ENCODE measurements at regions not wholly inside any gene's neighbourhood (a gene's known extent, or its start where the extent isn't known, plus 50 kb on each side); places are given as distances from the start of the nearest gene placed in this dataset.

DNA sequence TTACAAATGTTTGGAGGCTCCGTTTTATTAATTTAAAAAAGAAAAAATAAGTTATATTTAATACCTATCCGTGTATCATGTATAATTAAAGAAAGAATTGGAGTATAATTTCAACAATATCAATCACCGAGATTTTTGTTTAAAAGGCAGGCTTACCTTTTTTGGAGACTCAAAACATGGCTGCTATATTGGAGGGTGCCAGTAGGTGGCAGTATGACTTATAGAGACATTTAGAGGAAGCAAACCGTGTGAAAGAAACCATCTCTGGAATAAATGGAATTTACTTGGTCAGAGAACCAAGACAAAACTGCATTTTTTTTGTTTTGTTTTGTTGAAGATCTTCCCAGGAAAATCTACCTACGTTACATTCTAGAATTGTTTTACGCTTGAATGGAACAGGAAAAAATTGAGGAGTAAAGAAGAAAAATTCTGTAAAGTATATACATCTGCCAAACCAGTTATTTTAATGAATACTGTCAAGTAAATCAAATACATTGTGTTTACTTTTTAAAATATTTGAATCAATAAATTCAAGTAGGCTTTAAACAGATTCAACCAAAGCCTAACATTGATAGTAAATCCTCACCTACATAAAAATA is 802.6 kb upstream of the ALCAM start:
- no peak for DNase-seq (ENCODE audit: low spot score)
- intact Hi-C loops (cut with DNase I) = no loop called here

DNA sequence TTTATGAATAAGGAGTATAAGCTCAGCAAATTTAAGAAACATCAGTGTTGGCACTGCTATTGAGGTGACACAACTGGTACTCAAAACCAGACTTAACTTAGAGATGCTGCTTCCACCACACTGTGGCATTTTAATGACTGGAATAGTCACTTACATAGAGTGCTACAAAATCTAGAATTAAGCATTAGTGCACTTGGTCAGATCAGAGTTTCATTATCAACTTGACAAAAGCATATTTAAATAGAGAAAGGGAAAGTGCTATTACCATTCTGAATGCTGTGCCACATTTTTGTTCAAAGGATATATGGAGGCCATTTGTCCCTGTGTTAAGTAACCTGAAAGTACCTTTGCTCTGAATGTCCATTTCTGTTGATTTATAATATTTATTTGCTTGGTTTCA is 800.7 kb upstream of the ALCAM start:
- DNase-seq (ENCODE audit: low spot score) = no peak
- intact Hi-C loops (cut with DNase I) = no loop called here

DNA sequence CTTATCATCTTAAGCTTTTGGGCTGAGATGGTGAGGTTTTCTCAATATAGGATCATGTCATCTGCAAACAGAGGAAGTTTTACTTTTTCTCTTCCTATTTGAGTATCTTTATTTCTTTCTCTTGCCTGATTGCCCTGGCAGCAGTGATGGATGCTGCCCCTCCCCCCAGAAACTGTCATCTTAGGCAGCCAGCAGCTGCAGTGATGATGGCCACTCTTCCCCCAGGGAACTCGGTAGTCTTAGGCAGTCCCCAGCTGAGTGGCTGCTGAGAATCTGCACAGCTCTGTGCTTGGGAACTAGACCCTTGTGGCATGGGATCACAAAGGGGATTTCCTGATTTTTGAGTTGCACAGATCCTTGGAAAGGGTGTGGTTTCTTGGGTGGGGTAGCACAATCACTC is 791.1 kb upstream of the ALCAM start:
- DNase-seq (ENCODE audit: low spot score) = no peak
- intact Hi-C loops (cut with DNase I) = no loop called here

DNA sequence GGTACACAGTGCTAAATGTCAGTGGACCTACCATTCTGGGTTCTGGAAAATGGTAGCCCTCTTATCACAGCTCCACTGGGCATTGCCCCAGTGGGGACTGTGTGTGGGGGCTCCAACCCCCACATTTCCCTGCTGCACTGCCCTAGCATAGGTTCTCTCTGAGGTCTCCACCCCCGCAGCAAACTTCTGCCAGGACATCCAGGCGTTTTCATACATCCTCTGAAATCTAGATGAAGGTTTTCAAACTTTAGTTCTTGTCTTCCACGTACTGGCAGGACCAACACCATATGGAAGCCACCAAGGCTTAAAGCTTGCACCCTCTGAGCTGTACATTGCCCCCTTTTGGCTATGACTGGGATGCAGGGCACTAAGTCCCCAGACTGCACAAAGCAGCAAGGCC is 788.2 kb upstream of the ALCAM start:
- intact Hi-C loops (cut with DNase I) = no loop called here
- no peak for DNase-seq (ENCODE audit: low spot score)

DNA sequence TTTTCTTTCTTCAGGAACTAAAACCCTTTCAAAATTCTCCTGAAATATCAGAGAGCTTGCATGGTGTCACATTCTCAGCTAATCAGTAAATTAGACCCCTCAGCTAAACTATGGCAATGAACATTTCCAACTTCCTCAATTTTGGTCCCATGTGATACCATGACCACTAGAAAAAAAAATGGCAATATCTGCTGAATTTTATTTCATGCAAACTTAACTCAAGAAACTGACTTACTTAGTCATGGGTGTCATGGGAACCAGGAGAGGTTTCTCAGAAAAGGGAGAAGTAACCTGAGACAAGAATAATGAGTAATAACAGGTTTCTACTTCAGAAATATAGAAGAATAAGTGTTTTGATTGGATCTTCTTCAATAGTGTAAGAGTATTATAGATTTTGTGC is 784.6 kb upstream of the ALCAM start:
- intact Hi-C loops (cut with DNase I) = no loop called here
- DNase-seq (ENCODE audit: low spot score) = no peak

DNA sequence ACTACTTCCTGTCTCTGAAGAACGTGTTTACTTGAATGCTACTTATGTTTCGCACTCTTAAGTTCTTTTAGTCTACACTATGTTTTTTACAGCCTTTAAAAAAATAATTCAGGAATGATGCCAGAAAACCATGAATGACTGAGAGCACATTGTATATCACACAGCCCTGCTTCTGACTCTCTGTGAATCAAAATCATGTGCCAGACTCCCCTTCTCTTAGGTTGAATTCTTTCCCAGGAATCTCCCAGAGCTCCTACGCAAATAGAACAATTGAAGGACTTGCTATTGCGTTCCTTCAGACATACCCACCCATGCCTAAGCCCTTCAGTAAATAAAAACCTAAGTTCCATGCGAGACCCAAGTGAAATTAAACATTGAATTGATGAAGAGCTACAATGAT is 782.0 kb upstream of the ALCAM start:
- DNase-seq (ENCODE audit: low spot score) = no peak
- intact Hi-C loops (cut with DNase I) = no loop called here

DNA sequence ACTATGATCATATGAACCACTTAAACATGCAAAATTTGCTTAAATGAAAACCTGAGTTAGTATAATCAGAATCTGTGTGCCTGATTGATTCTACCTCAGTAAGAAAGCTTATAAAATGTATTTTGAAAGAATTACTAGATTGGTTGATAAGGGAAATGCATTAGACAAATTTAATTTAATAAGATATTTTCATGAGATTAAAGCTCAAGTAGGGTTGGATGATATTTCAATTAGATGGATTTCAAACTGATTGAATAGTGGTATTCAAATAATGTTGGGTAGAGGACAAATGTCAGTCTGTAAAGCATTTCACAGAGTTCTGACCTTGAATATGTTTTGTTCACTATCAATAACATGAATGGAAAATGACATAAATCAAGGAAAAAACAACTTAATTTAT is 780.4 kb upstream of the ALCAM start:
- intact Hi-C loops (cut with DNase I) = no loop called here
- no peak for DNase-seq (ENCODE audit: low spot score)

DNA sequence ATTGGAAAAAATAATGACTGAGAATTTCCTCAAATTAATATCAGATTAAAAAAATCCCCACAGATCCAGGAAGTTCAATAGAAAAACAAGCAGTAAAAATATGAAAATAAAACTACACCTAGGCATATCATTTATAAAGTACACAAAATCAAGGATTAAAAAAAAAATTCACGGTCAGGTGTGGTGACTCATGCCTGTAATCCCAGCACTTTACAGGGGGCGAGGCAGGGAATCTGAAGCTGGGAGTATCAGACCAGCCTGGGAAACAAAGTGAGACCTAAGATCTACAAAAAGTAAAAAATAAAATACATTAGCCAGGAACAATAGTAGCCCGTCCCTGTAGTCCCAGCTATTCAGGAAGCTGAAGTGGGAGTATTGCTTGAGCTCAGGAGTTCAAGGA is 778.3 kb upstream of the ALCAM start:
- intact Hi-C loops (cut with DNase I) = no loop called here
- DNase-seq (ENCODE audit: low spot score) = no peak

DNA sequence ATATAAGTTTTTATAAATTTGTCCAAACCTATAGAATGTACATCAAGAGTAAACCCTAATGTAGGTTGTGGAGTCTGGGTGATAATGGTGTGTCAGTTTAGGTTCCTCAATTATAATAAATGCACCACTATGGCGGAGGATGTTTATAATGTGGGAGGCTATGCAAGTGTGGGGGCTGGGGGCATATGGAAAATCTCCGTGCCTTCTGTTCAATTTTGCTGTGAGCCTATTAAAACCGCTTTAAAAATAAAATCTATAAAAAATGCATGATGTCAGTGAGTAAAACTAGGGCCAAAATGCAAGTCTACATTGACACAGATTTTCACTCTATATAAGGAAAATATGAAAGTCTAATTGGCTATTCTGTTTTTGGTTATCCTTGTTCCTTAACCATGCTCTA is 774.9 kb upstream of the ALCAM start:
- no peak for DNase-seq (ENCODE audit: low spot score)
- intact Hi-C loops (cut with DNase I) = no loop called here

DNA sequence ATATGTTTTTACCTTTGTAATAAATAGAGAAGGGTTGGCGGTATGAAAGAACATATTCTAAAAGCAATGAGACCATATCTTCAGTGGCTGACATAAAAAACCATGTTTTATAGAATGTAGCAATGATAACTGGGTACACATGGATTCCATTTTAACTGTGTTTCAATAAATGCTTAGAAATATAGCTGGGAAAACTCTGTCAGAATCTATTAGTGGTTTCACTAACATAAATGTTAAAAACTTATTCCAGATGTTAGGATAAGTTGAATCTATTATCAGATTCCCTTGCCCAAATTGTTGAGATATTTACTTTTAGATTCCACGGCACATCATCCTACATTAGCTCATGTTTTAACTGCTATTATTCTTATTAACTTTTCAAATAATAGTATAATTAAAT is 772.2 kb upstream of the ALCAM start:
- DNase-seq (ENCODE audit: low spot score) = no peak
- intact Hi-C loops (cut with DNase I) = no loop called here

DNA sequence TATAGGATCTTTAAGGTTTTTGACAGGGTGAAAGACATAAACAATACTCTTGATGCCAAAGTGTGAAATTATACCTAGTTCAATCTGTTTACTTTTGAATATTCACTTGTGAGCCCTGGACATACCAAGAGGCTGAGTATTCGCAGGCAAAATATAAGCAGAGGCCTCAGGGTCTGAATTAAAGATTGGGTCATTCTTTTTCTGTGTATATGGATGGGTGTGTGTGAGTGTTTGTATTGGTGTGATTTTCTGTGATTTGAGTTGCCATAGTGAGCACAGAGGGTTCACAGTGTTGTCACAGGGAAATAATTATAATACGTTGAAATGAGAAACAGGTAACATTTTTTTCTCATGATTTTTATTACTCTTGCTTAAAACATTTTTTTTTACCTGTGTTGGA is 770.7 kb upstream of the ALCAM start:
- DNase-seq (ENCODE audit: low spot score) = no peak
- intact Hi-C loops (cut with DNase I) = no loop called here

DNA sequence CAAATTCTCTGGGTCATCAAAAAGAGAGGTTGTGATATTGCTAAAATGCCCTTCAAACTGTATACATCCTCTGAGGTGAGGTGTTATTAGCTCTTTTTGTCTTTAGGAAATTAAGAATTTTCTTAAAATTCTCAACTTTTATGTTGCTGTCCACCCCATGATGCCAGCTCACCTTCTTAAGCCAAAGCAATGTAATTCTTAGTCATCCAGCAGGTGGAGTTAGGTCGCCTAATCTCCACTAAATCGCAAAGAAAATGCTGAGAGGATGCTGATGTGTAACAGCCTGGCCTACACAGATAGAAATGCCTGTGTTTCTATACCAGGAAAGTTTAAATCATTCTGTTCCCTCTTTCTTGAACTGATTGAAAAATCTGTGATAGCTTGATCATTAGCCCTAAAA is 770.2 kb upstream of the ALCAM start:
- no peak for DNase-seq (ENCODE audit: low spot score)
- intact Hi-C loops (cut with DNase I) = no loop called here

DNA sequence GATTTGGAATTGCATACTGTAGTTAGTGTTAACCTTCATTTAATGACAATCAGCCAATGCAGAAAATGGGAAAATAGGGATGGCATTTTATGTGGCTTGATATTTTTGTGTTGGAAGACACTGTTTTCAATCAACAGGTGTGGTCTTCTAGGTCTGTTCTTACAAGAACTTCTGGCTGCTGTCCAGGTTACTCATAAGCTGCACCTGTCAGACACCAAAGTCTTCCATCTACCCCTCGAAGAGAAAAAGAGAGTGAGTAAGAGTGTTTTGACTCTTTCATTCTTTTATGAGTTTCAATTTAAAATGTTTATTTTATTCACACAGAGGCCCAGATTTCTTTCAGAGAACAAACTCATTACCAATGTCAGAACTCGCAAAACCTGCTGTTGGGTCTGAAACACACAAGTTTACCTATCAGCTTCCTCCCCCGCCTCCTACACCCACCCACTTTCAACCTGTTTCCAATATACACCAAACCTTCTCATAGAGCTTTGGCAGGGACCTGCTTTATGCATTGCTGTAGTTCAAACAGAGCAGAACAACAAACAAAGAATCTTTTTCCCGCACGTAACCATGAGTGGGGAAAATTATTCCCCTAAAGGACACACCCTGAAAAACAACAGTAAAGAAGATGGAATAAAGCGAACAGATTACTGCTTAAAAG is 767.7 kb upstream of the ALCAM start:
- no peak for DNase-seq (ENCODE audit: low spot score)
- intact Hi-C loops (cut with DNase I) = no loop called here

DNA sequence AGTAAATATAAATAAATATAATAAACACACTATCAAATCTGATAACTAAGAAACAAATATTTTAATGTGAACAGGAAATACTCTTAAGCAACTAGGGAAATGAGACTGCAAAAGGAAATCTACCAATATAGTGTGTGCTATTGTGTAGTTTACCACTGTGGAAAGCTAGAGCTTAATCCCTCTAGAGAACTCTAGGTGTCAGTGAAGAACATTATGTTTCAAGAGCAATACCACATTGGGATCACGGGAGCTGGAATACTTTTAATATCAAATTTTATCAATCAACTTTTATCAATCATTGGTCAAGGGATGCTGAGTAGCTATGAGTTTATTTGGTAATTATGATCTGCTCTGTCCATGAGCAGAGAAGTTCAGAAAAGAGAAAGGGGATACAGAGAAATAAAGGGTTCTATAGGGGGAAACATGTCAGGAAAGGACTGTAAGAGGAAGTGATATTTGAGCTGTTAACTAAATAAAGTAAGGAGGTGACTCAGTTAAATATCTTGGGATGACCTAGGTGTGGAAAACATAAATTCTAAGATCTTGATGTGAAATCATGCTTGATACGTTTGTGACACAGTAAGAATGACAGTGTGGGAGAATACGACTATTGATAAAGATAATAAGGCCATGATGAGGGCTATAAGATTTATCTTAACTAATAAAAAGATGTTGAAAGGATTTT is 762.2 kb upstream of the ALCAM start:
- DNase-seq (ENCODE audit: low spot score) = no peak
- intact Hi-C loops (cut with DNase I) = no loop called here

DNA sequence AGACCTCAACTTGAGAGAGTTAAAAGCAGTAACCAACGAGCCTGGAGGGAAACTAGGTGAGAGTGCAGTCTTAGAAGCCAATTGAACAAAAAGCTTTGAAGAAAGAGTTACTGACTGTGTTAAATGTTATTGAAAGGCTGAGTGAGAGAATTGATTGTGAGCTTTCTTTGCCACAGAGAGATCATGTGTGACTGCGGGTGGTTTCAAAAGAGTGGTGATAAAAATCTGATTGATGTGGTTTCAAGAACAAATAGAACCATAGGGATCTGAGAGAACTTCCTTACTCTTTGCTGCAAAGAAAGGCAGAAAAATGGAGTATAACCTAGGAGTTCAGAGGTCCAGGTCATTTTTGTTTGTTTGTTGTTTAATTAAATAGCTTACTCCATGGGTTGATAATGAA is 759.9 kb upstream of the ALCAM start:
- DNase-seq (ENCODE audit: low spot score) = no peak
- intact Hi-C loops (cut with DNase I) = no loop called here

DNA sequence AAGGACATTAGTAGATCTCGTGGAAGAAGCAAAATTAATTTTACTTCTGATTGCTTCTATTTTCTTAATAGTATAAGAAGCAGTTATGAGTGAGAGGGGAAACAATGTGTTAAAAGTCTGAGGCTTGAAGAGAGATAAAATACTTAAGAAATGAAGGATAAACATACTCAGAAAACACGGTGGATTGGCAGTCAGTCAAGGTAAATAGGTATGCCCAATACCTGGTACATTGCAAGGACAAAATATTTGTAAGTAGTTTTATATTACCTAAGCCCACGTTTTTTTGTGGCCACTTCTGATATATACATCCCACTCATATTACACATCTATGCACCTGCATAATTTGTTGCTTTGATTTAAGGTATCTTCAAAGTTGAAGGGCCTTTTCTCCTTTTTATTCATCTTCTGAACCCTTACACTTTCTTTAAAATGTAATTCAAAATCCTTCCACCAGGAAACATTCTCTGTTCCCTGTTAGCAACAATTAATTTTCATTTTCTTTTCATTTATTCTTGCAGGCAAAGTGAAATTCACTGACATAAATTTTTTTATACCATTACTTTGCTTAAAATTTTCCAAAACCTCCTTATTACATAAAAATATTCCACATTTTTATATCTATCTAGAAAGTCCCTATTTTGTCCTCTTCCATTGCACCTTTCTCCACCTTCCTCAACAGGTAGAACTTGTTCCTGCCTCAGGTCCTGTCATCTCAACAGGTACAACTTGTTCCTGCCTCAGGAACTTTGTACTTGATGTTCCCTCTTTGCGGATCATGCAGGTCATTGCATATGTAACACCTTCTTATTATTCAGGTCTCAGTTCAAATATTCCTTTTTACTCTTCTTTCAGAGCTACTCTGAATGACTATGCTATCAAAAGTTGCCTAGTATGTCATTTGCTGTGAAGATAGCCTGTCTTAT is 755.7 kb upstream of the ALCAM start:
- intact Hi-C loops (cut with DNase I) = no loop called here
- no peak for DNase-seq (ENCODE audit: low spot score)

DNA sequence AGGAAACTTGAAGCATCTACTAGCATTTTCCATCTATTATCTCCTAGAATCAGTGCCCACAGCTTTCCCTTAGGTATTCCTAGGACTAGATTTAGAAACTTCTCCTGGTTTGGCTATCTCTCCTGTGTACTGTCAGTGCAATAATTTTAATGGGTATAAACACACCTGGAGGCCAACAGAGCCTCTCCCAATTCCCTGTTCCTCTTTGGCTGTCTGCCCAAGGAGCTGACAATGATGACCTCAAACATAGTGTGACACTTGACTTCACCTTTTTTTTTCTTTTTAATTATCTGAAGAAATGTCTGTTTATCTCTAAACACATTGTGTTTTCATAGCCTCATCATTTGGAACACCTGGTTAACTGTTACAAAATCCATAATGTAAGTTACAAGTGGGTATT is 754.5 kb upstream of the ALCAM start:
- intact Hi-C loops (cut with DNase I) = no loop called here
- DNase-seq (ENCODE audit: low spot score) = no peak

DNA sequence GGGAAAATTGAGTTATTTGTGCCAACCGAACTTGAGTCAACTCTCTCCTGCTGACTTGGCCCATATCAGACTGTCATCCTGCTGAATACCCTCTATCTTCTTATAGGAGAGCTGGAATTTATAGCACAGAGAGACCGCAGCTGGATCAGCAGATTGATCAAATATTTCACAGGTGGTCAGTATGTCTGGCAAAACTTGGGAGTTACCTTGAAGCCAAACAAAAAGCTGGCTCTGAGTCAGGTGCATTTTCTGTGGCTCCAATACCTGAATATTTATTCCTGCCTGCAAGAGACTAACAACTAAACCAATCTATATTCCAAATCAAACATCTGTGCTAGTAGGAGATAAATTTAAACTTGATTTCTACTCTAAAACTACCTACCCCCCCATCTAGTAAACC is 752.1 kb upstream of the ALCAM start:
- no peak for DNase-seq (ENCODE audit: low spot score)
- intact Hi-C loops (cut with DNase I) = no loop called here

DNA sequence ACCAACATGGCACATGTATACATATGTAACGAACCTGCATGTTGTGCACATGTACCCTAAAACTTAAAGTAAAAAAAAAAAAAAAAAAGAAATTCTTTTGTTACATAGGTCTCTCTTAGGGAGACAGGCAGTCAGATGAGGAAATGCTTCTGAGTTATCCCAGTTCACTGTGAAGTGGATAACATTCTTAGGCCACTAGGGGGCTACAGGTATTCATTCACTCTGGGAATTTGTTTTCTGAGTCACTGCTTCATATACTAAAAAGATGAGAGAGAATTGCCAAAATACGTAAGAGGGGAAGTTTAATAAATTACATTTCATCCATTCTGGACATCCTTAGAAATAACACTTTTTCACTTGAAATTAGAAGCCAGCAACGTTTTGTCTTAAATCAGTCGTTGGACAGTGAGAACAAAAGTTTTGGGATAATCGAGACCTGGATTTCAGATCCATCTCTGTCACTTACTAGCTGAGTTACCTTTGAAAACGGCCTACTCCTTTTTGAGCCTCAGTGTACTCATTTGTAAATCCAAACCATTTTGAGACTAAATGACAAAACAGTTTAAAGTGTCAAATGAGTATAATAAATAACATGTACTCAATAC is 738.4 kb upstream of the ALCAM start:
- intact Hi-C loops (cut with DNase I) = no loop called here
- DNase-seq (ENCODE audit: low spot score) = no peak

DNA sequence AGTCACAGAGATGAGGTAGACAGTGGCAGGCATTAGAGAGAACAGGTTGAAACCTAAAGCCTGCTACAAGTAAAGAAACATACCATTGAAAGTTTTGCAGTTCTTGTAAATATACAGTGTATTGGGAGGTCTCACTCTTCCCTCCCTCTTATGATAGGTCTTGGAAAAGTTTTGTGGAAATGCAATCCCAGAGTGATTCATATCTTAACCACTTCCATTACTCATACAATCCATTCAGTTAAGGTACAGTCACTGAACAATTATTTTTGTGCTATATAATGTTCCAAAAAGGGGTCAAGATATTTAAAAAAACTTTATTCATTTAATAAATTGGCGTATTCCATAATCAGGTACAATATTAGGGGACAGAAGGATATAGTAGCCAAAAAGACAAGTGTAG is 737.7 kb upstream of the ALCAM start:
- intact Hi-C loops (cut with DNase I) = no loop called here
- no peak for DNase-seq (ENCODE audit: low spot score)
